Heart right ventricle (tissue), 16 donors: ENCODE measurements at regions not wholly inside any gene's neighbourhood (a gene's known extent, or its start where the extent isn't known, plus 50 kb on each side); places are given as distances from the start of the nearest gene placed in this dataset.

Source experiments
- ATAC-seq, 8 donors: fragments of 200-7000 bp; cut with Tn5 transposase; one replicate each; pipeline ENCODE4 v1.9.1; 2020; ENCODE audit warnings: mild to moderate bottlenecking in 8 of 8, moderate library complexity in 8 of 8, moderate number of reproducible peaks in 1 of 8
- DNase-seq, 2 donors: peaks; one replicate each; pipeline ENCODE4 v3.0.0-alpha.2; 2020
- H3K27ac ChIP-seq, 10 donors: fragments of 200-600 bp; sonication (generic) in 2 of 10; one replicate each; pipeline versions ENCODE4 v1.5.0 to v1.8.0; 2020 to 2022; ENCODE audit warnings: mild to moderate bottlenecking in 3 of 10
- H3K27me3 ChIP-seq, 7 donors: fragments of 200-600 bp; one replicate each; pipeline ENCODE4 v1.8.0; 2021 to 2022; ENCODE audit warnings: mild to moderate bottlenecking in 2 of 7
- H3K36me3 ChIP-seq, 9 donors: fragments of 200-600 bp; sonication (generic) in 1 of 9; one replicate each; pipeline versions ENCODE4 v1.5.0 to v1.8.0; 2020 to 2022; ENCODE audit warnings: mild to moderate bottlenecking in 2 of 9
- H3K4me1 ChIP-seq, 9 donors: fragments of 200-600 bp; sonication (generic) in 1 of 9; one replicate each; pipeline versions ENCODE4 v1.5.0 to v1.8.0; 2020 to 2022; ENCODE audit warnings: mild to moderate bottlenecking in 4 of 9
- H3K4me3 ChIP-seq, 10 donors: fragments of 200-600 bp; sonication (generic) in 2 of 10; one replicate each; pipeline versions ENCODE4 v1.5.0 to v1.8.0; 2020 to 2022; ENCODE audit warnings: mild to moderate bottlenecking in 7 of 10, moderate library complexity in 2 of 10
- H3K9me3 ChIP-seq, 11 donors: fragments of 200-600 bp in 10 of 11; sonication (generic) in 2 of 11; one replicate each; pipeline versions ENCODE4 v1.5.0 to v1.8.0; 2013 to 2022; ENCODE audit warnings: mild to moderate bottlenecking in 2 of 11, control low read depth in 1 of 11, moderate library complexity in 1 of 11
- CTCF ChIP-seq, 9 donors: fragments of 200-600 bp; sonication (generic) in 2 of 9; IDR thresholded peaks; one replicate each; pipeline versions ENCODE4 v1.5.0 to v1.8.0; 2021 to 2022; ENCODE audit warnings: antibody characterized with exemption in 9 of 9, mild to moderate bottlenecking in 5 of 9, moderate library complexity in 1 of 9
- WGBS, 2 donors: extraction: QIAGEN DNeasy Blood & Tissue Kit; methylation state at CpG; one replicate each; pipeline ENCODE4 v1.1.7; 2013; ENCODE audit warnings: inconsistent platforms in 1 of 2; 5-methylcytosine and 5-hydroxymethylcytosine counted together
- intact Hi-C, 10 donors: fragments of 100-400 bp; cut with DNase I; formaldehyde crosslinking; loops; one replicate each; pipeline versions ENCODE4 v1.11.1 to v1.14.2; 2022
- donor health status: Arrhythmogenic right ventricular cardiomyopathy.
- donor health status: ischemic (EF 13 %, LVEDD 7.1; RV severe dilation, severe dysfunction).
- donor health status: healthy with polysubstance abuse.
- donor health status: DM: no; HTN: yes; CAD: no.
- donor health status: DM: no; HTN: no; CAD: no.
- donor health status: ischemic (EF 25% LVEDD 6.9; RV normal size, moderate dysfunction).
- donor health status: ischemic (EF 25% LVEDD 5.7; RV mildly dilated, moderate dysfunction).
- donor health status: healthy.
- donor health status: DM: yes; HTN: yes; CAD: no.
- donor health status: Ischemic cardiomyopathy.
- donor health status: ischemic (EF 35%, LVEDD 5.7; RV mildly dilated, moderate dysfunction).
- donor health status: nonischemic (EF 11% LVEDD 7.7; RV severe dilation, severe dysfunction).
- donor health status: DM: yes; HTN: yes; CAD: no.
- donor health status: PGD.
- donor health status: ischemic (EF 29% LVEDD 5.4; RV normal size, mild dysfunction).
- donor health status: nonischemic (EF 23%, LVEDD 6.1; RV moderate dilation, normal function).

- H3K4me3 ChIP-seq = no peak overlapping the region
- peaks cover 0 to 4% (median 0%) of the 10 kb centered on the region in 7 donors for H3K27me3 ChIP-seq
- no peaks in the 10 kb centered on the region for H3K9me3 ChIP-seq
- no peak for TF ChIP-seq CTCF (IDR thresholded peaks at IDR 0.05)
- DNase-seq (no peak), ATAC-seq (no peak)
- H3K27ac ChIP-seq = no peak overlapping the region
- no peaks in the 10 kb centered on the region for H3K36me3 ChIP-seq
- 50 to 66% methylated on average over 6 of the region's 6 CpGs for WGBS, 2 donors
- intact Hi-C loops = loop anchor here in 1 of 10 donors (10.0 kb wide), 1 partner anchor 203 kb away; no protein-coding TSS in a partner anchor
- no peaks in the 10 kb centered on the region for H3K4me1 ChIP-seq
Measured at GRCh38 chr16:9302072-9302471, 210.6 kb downstream of the HAPSTR1 start.

GRCh38 chr16:9306753-9307152, 215.3 kb downstream of the HAPSTR1 start:
- no peaks in the 10 kb centered on the region for H3K36me3 ChIP-seq
- no peak for TF ChIP-seq CTCF (IDR thresholded peaks at IDR 0.05)
- peaks cover 0 to 4% (median 0%) of the 10 kb centered on the region in 7 donors for H3K27me3 ChIP-seq
- H3K27ac ChIP-seq = no peak overlapping the region
- H3K4me3 ChIP-seq = no peak overlapping the region
- no peaks in the 10 kb centered on the region for H3K9me3 ChIP-seq
- intact Hi-C loops = loop anchor here in 1 of 10 donors (10.0 kb wide), 1 partner anchor 198 kb away; no protein-coding TSS in a partner anchor
- peaks cover 0 to 16% (median 0%) of the 10 kb centered on the region in 9 donors for H3K4me1 ChIP-seq
- ATAC-seq = no peak
- WGBS, 2 donors = 81% methylated on average over 3 of the region's 3 CpGs
- no peak for DNase-seq

GRCh38 chr16:9307446-9307845, 216.0 kb downstream of the HAPSTR1 start:
- H3K9me3 ChIP-seq = no peaks in the 10 kb centered on the region
- TF ChIP-seq CTCF (IDR thresholded peaks at IDR 0.05) = no peak
- H3K27ac ChIP-seq = no peak overlapping the region
- H3K36me3 ChIP-seq = no peaks in the 10 kb centered on the region
- no peak for DNase-seq
- WGBS, 2 donors = 61 to 63% methylated on average over 4 of the region's 4 CpGs
- intact Hi-C loops = loop anchor here in 1 of 10 donors (10.0 kb wide), 1 partner anchor 197 kb away; no protein-coding TSS in a partner anchor
- peaks cover 0 to 16% (median 0%) of the 10 kb centered on the region in 9 donors for H3K4me1 ChIP-seq
- H3K4me3 ChIP-seq = no peak overlapping the region
- peaks cover 0 to under 1% (median 0%) of the 10 kb centered on the region in 7 donors for H3K27me3 ChIP-seq
- no peak for ATAC-seq

- Histone ChIP-seq H3K9me3 (no peaks in the 10 kb centered on the region), H3K4me1 (peaks cover 0 to 16% (median 0%) of the 10 kb centered on the region in 9 donors), H3K36me3 (no peaks in the 10 kb centered on the region), H3K4me3 (no peak overlapping the region), H3K27ac (no peak overlapping the region), H3K27me3 (no peaks in the 10 kb centered on the region)
- intact Hi-C loops = loop anchor here in 1 of 10 donors (10.0 kb wide), 1 partner anchor 196 kb away; no protein-coding TSS in a partner anchor
- DNase-seq (no peak), ATAC-seq (peak in 5 of 8 donors; percentile 49 to 73 (median 60))
- 62 to 79% methylated on average over 8 of the region's 8 CpGs for WGBS, 2 donors
- TF ChIP-seq CTCF (IDR thresholded peaks at IDR 0.05) = no peak
Measured at GRCh38 chr16:9308356-9308801, 216.9 kb downstream of the HAPSTR1 start.
